ENCODE measurements at regions not wholly inside any gene's neighbourhood (a gene's known extent, or its start where the extent isn't known, plus 50 kb on each side); places are given as distances from the start of the nearest gene placed in this dataset.

DNA sequence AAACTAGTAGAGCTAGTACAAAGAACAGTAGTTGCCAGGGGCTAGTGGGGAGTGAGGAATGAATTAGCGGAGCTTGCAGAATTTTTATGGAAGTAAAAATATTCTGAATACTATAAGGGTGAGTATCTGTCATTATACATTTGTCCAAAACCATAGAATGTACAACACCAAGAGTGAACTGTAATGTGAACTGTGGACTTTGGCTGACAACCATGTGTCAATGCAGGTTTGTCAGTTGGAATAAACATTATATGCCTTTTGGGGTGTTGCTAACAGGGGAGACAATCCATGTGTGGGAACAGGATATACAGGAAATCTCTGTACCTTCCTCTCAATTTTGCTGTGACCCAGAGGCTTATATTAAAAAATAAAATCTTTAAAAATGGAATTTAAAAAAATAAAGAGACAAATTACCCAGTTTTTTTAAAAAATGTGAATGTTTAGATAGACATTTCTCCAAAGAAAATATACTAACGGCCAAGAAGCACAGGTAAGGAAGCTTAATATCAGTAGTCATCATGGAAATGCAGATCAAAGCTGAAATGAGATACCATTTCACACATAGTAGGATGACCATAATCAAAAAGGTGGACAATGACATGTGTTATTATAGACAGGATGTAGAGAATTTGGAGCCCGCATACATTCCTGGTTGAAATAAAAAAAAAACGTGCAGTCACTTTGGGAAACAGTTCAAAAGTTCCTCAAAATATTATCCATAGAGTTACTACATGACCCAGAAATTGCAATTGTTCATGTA, 899.8 kb downstream of the RAB28 start:
- TF ChIP-seq, protein P1, sequence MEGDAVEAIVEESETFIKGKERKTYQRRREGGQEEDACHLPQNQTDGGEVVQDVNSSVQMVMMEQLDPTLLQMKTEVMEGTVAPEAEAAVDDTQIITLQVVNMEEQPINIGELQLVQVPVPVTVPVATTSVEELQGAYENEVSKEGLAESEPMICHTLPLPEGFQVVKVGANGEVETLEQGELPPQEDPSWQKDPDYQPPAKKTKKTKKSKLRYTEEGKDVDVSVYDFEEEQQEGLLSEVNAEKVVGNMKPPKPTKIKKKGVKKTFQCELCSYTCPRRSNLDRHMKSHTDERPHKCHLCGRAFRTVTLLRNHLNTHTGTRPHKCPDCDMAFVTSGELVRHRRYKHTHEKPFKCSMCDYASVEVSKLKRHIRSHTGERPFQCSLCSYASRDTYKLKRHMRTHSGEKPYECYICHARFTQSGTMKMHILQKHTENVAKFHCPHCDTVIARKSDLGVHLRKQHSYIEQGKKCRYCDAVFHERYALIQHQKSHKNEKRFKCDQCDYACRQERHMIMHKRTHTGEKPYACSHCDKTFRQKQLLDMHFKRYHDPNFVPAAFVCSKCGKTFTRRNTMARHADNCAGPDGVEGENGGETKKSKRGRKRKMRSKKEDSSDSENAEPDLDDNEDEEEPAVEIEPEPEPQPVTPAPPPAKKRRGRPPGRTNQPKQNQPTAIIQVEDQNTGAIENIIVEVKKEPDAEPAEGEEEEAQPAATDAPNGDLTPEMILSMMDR (IDR thresholded peaks at IDR 0.05 in 4 of 5, conservative IDR thresholded peaks at IDR 0.05 in 1 of 5): no peak
- TF ChIP-seq POLR2A (IDR thresholded peaks at IDR 0.05): no peak
